ENCODE measurements at regions not wholly inside any gene's neighbourhood (a gene's known extent, or its start where the extent isn't known, plus 50 kb on each side); places are given as distances from the start of the nearest gene placed in this dataset.

DNA sequence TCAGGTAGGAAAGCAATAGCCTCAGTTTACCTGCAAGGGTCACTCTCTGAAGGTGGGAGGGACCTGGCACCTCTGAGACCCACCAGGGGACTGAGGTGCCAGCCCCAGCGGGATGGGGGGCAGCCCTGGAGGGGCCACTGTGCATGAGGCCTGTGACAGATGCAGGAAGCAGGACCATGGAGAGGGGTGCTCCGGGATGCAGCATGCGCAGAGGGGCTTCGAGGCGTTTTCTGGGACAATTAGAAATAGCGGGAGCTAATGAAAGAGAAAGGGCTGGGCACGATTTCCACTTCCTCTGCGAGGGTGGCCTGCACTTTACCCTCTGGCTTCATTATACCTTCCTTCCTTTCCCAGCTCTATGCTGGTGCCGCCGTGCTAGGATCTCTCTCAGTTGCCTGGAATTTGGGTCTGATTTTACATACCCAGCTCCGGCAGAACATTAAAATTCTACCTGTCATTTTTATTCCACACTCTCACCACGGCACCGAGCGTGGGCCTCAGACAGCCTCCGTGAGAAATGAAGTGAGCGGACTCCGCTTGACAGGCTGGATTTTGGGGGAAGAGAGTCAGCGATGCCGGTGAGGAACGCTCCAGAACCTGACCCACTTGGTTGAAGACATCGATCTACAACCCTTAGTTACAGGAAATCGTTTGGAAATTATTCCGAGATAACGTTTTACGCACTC, 333.9 kb upstream of the PFKP start:
- Histone ChIP-seq H3K36me3 (no peaks in the 10 kb centered on the region), H3K27me3 (no peaks in the 10 kb centered on the region), H3K27ac (no peak overlapping the region), H3K4me3 (no peak overlapping the region), H3K4me1 (no peaks in the 10 kb centered on the region), H3K9me3 (peaks cover 0 to 6% (median 0%) of the 10 kb centered on the region in 4 donors)
- DNase-seq, result no peak
- TF ChIP-seq POLR2A (IDR thresholded peaks at IDR 0.05), result no peak
- TF ChIP-seq, protein P1, sequence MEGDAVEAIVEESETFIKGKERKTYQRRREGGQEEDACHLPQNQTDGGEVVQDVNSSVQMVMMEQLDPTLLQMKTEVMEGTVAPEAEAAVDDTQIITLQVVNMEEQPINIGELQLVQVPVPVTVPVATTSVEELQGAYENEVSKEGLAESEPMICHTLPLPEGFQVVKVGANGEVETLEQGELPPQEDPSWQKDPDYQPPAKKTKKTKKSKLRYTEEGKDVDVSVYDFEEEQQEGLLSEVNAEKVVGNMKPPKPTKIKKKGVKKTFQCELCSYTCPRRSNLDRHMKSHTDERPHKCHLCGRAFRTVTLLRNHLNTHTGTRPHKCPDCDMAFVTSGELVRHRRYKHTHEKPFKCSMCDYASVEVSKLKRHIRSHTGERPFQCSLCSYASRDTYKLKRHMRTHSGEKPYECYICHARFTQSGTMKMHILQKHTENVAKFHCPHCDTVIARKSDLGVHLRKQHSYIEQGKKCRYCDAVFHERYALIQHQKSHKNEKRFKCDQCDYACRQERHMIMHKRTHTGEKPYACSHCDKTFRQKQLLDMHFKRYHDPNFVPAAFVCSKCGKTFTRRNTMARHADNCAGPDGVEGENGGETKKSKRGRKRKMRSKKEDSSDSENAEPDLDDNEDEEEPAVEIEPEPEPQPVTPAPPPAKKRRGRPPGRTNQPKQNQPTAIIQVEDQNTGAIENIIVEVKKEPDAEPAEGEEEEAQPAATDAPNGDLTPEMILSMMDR (IDR thresholded peaks at IDR 0.05), result no peak

DNA sequence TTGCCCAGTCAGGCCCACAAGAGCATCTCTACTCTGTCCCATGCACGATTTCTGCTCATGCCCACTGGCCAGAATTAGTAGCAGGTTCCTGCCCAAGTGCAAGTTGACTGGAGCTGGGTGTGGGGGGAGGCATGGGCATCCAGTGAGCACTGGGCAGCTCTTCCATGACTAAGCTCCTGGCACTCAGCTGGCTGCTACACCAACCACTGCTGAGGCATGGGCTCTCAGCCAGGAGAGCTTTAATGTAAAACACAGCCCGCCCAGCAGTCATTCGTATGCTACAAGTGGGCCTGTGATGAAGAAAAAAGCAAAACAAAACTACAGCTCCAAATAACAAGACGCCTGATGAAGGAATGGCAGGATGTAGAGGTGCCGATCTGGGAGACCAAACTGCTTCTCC, 335.4 kb upstream of the PFKP start:
- no peaks in the 10 kb centered on the region for H3K36me3 ChIP-seq
- TF ChIP-seq POLR2A (IDR thresholded peaks at IDR 0.05), result no peak
- TF ChIP-seq, protein P1 (IDR thresholded peaks at IDR 0.05), result no peak
- no peak overlapping the region for H3K4me3 ChIP-seq
- no peak overlapping the region for H3K27ac ChIP-seq
- peaks cover 0 to 6% (median 0%) of the 10 kb centered on the region in 4 donors for H3K9me3 ChIP-seq
- H3K4me1 ChIP-seq, result no peaks in the 10 kb centered on the region
- DNase-seq, result no peak
- no peaks in the 10 kb centered on the region for H3K27me3 ChIP-seq

DNA sequence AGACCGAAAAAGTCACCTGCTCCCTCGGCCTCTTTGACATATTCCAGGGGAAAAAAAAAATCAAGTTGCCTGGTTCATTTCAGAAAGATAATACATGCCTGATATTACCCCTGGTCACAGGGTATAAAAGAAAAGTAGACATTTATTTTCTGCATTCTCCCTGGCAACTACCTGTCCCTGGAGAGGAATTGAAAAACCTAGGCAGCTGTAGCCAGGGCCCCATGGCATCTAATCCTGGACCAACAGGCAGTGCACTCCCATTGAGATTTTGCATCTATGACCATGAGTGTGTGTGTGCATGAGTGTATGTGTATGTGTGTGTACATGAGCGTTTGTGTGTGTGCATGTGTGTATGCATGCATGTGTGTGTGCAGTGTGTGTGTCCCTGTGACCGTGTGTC, 338.2 kb upstream of the PFKP start:
- no peaks in the 10 kb centered on the region for H3K27me3 ChIP-seq
- DNase-seq, result no peak
- H3K36me3 ChIP-seq, result no peaks in the 10 kb centered on the region
- no peak overlapping the region for H3K27ac ChIP-seq
- no peaks in the 10 kb centered on the region for H3K4me1 ChIP-seq
- peaks cover 0 to 6% (median 0%) of the 10 kb centered on the region in 4 donors for H3K9me3 ChIP-seq
- H3K4me3 ChIP-seq, result no peak overlapping the region
- no peak for TF ChIP-seq POLR2A (IDR thresholded peaks at IDR 0.05)
- TF ChIP-seq, protein P1 (IDR thresholded peaks at IDR 0.05), result no peak

DNA sequence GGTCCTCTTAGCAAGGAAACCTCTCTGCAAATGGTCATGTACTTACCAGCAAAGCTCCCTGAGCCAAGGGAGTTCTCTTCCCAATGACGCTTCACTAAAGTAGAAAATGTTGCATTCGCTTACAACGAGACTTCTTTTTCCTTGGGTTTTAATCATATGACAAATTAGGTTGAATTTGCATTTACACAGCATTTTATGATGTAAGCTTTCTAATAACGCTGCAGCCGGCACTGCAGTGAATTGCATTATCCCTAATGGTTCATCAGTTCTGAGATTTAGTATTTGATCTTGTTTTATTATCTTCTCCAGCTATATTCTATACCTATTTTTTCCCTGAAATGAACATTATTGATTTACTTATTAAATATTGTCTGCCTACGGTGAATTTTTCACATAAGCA, 339.3 kb upstream of the PFKP start:
- TF ChIP-seq POLR2A (IDR thresholded peaks at IDR 0.05), result no peak
- TF ChIP-seq, protein P1 (IDR thresholded peaks at IDR 0.05), result no peak
- H3K27me3 ChIP-seq, result no peaks in the 10 kb centered on the region
- H3K4me1 ChIP-seq, result no peaks in the 10 kb centered on the region
- DNase-seq, result no peak
- H3K27ac ChIP-seq, result no peak overlapping the region
- no peaks in the 10 kb centered on the region for H3K36me3 ChIP-seq
- no peak overlapping the region for H3K4me3 ChIP-seq
- H3K9me3 ChIP-seq, result peaks cover 0 to 6% (median 0%) of the 10 kb centered on the region in 4 donors

DNA sequence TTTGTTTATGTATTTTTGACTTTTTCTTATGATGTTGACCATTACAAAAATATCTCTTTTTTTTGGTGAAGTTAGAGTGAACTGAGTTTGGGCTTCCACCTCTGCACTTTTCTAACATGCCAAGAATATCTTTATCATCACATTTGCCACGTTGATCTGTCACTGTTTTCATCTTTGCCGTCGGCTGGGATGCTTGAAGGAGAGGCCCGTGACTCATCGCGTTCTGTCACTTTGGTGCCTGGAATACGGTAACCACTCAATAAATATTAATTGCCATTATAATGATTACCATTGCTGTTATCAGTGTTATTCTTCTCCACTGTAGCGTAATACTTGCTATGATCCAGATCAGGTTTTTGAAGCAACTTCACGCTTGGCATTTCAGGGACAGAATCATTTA, 350.8 kb upstream of the PFKP start:
- Histone ChIP-seq H3K27me3 (no peaks in the 10 kb centered on the region), H3K4me3 (no peak overlapping the region), H3K9me3 (peaks cover 0 to 5% (median 0%) of the 10 kb centered on the region in 4 donors), H3K27ac (no peak overlapping the region), H3K36me3 (no peaks in the 10 kb centered on the region), H3K4me1 (no peaks in the 10 kb centered on the region)
- TF ChIP-seq POLR2A (IDR thresholded peaks at IDR 0.05), result no peak
- no peak for DNase-seq

DNA sequence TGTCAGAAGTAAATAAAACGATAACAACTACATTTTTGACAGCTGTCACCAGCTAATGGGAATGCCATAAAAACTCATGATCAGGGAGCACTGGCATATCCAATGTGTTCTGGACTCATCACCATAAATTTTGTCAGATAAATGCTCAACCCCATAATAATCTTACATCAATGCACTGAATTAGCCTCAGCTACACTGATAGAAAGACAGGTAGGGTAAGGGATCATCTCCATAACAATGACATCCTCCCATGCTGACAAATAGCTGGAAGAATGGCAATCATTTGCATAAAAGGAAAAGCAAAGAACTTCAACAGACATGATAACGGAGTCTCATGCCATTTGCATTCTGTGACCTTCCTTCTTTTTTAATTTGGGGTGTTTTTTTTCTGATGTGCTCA, 352.8 kb upstream of the PFKP start:
- Histone ChIP-seq H3K4me3 (no peak overlapping the region), H3K9me3 (peaks cover 0 to 5% (median 0%) of the 10 kb centered on the region in 4 donors), H3K36me3 (no peaks in the 10 kb centered on the region), H3K27ac (no peak overlapping the region), H3K4me1 (no peaks in the 10 kb centered on the region), H3K27me3 (no peaks in the 10 kb centered on the region)
- TF ChIP-seq, protein P1 (IDR thresholded peaks at IDR 0.05), result no peak
- no peak for TF ChIP-seq POLR2A (IDR thresholded peaks at IDR 0.05)
- DNase-seq, result no peak
